GM23338 (cell line): ENCODE measurements at regions not wholly inside any gene's neighbourhood (a gene's known extent, or its start where the extent isn't known, plus 50 kb on each side); places are given as distances from the start of the nearest gene placed in this dataset.

ENCODE experiments used
- CTCF ChIP-seq, 2 experiments: fragments of 200-600 bp in 1 of 2; sonication (generic) in 1 of 2; conservative IDR thresholded peaks; 2 replicates each; pipeline versions ENCODE4 v1.5.1 to v1.6.1; 2016 to 2017; ENCODE audit warnings: antibody characterized with exemption in 2 of 2, low read depth in 2 of 2, mild to moderate bottlenecking in 2 of 2, moderate library complexity in 1 of 2
- EZH2 ChIP-seq: fragments of 200-600 bp; sonication (generic); IDR thresholded peaks from one replicate; pipeline ENCODE4 v1.8.0; 2017; ENCODE audit warnings: antibody characterized with exemption, mild to moderate bottlenecking, low read depth; ENCODE audit not compliant: unreplicated experiment
- EZH2phosphoT487 ChIP-seq: fragments of 200-600 bp; sonication (generic); IDR thresholded peaks from one replicate; pipeline ENCODE4 v1.8.1; 2018; ENCODE audit warnings: antibody characterized with exemption; ENCODE audit not compliant: unreplicated experiment
- POLR2AphosphoS5 ChIP-seq: IDR thresholded peaks from 2 replicates; pipeline ENCODE4 v1.6.1; 2016; ENCODE audit warnings: antibody characterized with exemption, low read depth
- TF ChIP-seq, protein P1 (sequence below): IDR thresholded peaks from one replicate; pipeline ENCODE4 v1.6.1; 2018; ENCODE audit warnings: antibody characterized with exemption; ENCODE audit not compliant: unreplicated experiment

- no peak for TF ChIP-seq CTCF (conservative IDR thresholded peaks at IDR 0.05; ENCODE audit: low read depth in 2 of 2)
- no peak for TF ChIP-seq EZH2
- TF ChIP-seq EZH2phosphoT487: no peak
- TF ChIP-seq, protein P1, sequence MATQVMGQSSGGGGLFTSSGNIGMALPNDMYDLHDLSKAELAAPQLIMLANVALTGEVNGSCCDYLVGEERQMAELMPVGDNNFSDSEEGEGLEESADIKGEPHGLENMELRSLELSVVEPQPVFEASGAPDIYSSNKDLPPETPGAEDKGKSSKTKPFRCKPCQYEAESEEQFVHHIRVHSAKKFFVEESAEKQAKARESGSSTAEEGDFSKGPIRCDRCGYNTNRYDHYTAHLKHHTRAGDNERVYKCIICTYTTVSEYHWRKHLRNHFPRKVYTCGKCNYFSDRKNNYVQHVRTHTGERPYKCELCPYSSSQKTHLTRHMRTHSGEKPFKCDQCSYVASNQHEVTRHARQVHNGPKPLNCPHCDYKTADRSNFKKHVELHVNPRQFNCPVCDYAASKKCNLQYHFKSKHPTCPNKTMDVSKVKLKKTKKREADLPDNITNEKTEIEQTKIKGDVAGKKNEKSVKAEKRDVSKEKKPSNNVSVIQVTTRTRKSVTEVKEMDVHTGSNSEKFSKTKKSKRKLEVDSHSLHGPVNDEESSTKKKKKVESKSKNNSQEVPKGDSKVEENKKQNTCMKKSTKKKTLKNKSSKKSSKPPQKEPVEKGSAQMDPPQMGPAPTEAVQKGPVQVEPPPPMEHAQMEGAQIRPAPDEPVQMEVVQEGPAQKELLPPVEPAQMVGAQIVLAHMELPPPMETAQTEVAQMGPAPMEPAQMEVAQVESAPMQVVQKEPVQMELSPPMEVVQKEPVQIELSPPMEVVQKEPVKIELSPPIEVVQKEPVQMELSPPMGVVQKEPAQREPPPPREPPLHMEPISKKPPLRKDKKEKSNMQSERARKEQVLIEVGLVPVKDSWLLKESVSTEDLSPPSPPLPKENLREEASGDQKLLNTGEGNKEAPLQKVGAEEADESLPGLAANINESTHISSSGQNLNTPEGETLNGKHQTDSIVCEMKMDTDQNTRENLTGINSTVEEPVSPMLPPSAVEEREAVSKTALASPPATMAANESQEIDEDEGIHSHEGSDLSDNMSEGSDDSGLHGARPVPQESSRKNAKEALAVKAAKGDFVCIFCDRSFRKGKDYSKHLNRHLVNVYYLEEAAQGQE: no peak
- TF ChIP-seq POLR2AphosphoS5: no peak
These were observed 263.1 kb downstream of the DCDC2C start for GRCh38 chr2:3966470-3966869.
